DND-41 (cell line): ENCODE measurements at regions not wholly inside any gene's neighbourhood (a gene's known extent, or its start where the extent isn't known, plus 50 kb on each side); places are given as distances from the start of the nearest gene placed in this dataset.

Experiments used
- ATAC-seq: fragments of 200-7000 bp; cut with Tn5 transposase; 3 replicates; pipeline ENCODE4 v1.9.1; 2021; ENCODE audit warnings: low read depth; ENCODE audit not compliant: insufficient read depth
- DNase-seq: peaks from one replicate; pipeline ENCODE4 v3.0.0-alpha.2; 2020
- H2AFZ ChIP-seq: 2 replicates; pipeline ENCODE4 v1.6.0; 2012; ENCODE audit warnings: low read depth, low read length
- H3K27ac ChIP-seq: 2 replicates; pipeline ENCODE4 v1.5.1; 2012; ENCODE audit warnings: low read length, inconsistent platforms
- H3K27me3 ChIP-seq: fragments of 200-600 bp; sonication (generic); 2 replicates; pipeline ENCODE4 v1.6.0; 2012; ENCODE audit warnings: low read length, mild to moderate bottlenecking, inconsistent platforms; ENCODE audit not compliant: insufficient read depth, poor library complexity
- H3K36me3 ChIP-seq: 2 replicates; pipeline ENCODE4 v1.5.1; 2012; ENCODE audit warnings: low read length, inconsistent platforms; ENCODE audit not compliant: insufficient read depth
- H3K4me1 ChIP-seq: 2 replicates; pipeline ENCODE4 v1.5.1; 2012; ENCODE audit warnings: mild to moderate bottlenecking, low read length; ENCODE audit not compliant: insufficient read depth
- H3K4me2 ChIP-seq: 2 replicates; pipeline ENCODE4 v1.6.0; 2012; ENCODE audit warnings: mild to moderate bottlenecking, moderate library complexity, low read length, inconsistent platforms; ENCODE audit not compliant: insufficient read depth
- H3K4me3 ChIP-seq, 2 experiments: fragments of 200-600 bp in 1 of 2; shearing (Covaris generic) in 1 of 2; 2 replicates each; pipeline ENCODE4 v1.5.1; 2012 to 2016; ENCODE audit warnings: inconsistent platforms in 2 of 2, low read length in 2 of 2, mild to moderate bottlenecking in 2 of 2, low read depth in 1 of 2, moderate library complexity in 1 of 2
- H3K79me2 ChIP-seq: 2 replicates; pipeline ENCODE4 v1.6.0; 2012; ENCODE audit warnings: low read length, inconsistent platforms; ENCODE audit not compliant: insufficient read depth
- H3K9ac ChIP-seq: 2 replicates; pipeline ENCODE4 v1.6.0; 2012; ENCODE audit warnings: low read depth, mild to moderate bottlenecking, inconsistent platforms, low read length, moderate library complexity
- H3K9me3 ChIP-seq: 2 replicates; pipeline ENCODE4 v1.5.1; 2012; ENCODE audit warnings: low read length, moderate library complexity, mild to moderate bottlenecking, inconsistent platforms; ENCODE audit not compliant: insufficient read depth, severe bottlenecking
- H4K20me1 ChIP-seq: 2 replicates; pipeline ENCODE4 v1.6.0; 2012; ENCODE audit warnings: low read length; ENCODE audit not compliant: insufficient read depth
- EZH2 ChIP-seq: IDR thresholded peaks from 3 replicates; pipeline ENCODE4 v1.6.1; 2012; ENCODE audit warnings: borderline replicate concordance, low read depth, mild to moderate bottlenecking, moderate library complexity, low read length, inconsistent platforms; ENCODE audit not compliant: severe bottlenecking
- TF ChIP-seq, protein P1 (sequence below): IDR thresholded peaks from 2 replicates; pipeline ENCODE4 v1.5.1; 2012; ENCODE audit warnings: borderline replicate concordance, low read length, moderate library complexity, mild to moderate bottlenecking; ENCODE audit not compliant: poor library complexity, severe bottlenecking; ENCODE audit errors: extremely low read depth

DNA sequence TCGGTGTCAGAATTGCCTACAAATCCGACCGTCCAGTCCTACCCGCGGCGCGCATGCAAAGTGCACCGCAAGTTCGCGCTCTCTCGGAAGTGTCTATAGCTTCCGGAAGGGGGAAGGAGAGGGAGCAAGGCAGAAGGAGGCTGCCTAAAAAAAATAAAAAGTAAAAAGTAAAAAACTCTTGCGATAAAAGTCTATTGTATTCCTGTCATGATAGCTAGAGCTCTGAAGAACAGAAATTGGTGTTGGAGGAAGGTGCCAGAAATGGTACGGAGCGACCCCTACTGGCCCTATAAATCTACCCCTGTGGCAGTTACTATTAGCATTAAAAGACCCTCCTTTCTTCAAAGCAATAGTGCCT is 241.5 kb downstream of the KDM5D start:
- DNase-seq (peak; percentile 61), ATAC-seq (peak; percentile 68)
- Histone ChIP-seq H3K79me2 (peaks cover 48% of the 10 kb centered on the region), H3K27me3 (no peaks in the 10 kb centered on the region), H3K4me3 (peak overlapping the region; percentile 77 to 90; a peak in 3 of 4 replicates), H2AFZ (peak overlapping the region; percentile 87), H3K27ac (peak overlapping the region; percentile 97), H3K9me3 (no peaks in the 10 kb centered on the region), H3K4me1 (peaks cover 51% of the 10 kb centered on the region), H3K9ac (peak overlapping the region; percentile 81), H3K4me2 (peak overlapping the region; percentile 80), H3K36me3 (no peaks in the 10 kb centered on the region), H4K20me1 (no peaks in the 10 kb centered on the region)
- TF ChIP-seq, protein P1, sequence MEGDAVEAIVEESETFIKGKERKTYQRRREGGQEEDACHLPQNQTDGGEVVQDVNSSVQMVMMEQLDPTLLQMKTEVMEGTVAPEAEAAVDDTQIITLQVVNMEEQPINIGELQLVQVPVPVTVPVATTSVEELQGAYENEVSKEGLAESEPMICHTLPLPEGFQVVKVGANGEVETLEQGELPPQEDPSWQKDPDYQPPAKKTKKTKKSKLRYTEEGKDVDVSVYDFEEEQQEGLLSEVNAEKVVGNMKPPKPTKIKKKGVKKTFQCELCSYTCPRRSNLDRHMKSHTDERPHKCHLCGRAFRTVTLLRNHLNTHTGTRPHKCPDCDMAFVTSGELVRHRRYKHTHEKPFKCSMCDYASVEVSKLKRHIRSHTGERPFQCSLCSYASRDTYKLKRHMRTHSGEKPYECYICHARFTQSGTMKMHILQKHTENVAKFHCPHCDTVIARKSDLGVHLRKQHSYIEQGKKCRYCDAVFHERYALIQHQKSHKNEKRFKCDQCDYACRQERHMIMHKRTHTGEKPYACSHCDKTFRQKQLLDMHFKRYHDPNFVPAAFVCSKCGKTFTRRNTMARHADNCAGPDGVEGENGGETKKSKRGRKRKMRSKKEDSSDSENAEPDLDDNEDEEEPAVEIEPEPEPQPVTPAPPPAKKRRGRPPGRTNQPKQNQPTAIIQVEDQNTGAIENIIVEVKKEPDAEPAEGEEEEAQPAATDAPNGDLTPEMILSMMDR = peak; percentile 72
- TF ChIP-seq EZH2 = no peak

DNA sequence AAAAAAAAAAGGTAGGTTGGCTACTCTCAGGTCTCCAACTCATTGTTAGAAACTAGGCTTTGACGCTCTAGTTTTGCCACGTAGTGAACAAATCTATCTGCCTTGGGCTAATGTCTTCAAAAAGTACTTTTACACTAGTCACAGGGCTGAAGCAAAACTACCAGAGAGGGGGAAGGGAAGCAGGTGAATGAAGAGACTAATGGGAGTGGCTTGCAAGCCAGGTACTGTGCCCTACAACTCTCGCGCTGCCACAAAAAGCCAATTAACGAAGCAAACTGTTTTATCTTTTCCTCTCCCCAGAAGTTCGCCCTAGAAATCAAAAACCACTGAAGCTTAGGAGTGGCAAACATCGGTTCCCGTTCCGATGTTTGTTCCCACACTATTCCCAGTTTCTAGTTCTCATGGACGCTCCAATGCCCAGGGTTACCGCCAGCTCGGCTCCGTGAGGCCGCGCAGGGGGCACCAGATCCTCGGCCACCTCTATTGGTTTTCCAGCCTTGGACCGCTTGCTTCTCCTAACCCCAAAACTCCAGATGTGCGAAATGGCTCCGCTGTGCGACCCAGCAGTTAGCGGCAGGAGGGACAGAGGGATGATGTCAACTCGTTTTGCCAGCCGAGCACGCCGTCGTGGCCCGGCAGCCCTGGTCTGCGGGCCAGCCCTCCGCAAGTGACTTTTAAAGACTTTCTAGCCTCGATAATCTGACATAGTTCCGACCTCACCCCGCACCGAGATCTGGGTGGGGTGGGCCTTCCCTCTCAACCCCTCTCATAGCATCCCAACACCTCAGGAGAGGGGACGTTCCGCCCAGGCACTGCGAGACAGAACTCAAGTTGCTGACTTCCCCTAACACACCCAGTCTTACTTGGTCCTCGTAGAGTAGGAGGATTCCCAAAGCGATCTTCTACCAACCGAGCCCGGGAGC is 242.1 kb downstream of the KDM5D start:
- Histone ChIP-seq H3K4me2 (peak overlapping the region; percentile 80), H3K27ac (peak overlapping the region; percentile 97), H3K79me2 (peaks cover 54% of the 10 kb centered on the region), H3K36me3 (no peaks in the 10 kb centered on the region), H2AFZ (peak overlapping the region; percentile 87), H4K20me1 (no peaks in the 10 kb centered on the region), H3K4me3 (peak overlapping the region; percentile 77 to 90; a peak in 3 of 4 replicates), H3K27me3 (no peaks in the 10 kb centered on the region), H3K4me1 (peaks cover 58% of the 10 kb centered on the region), H3K9me3 (no peaks in the 10 kb centered on the region), H3K9ac (peak overlapping the region; percentile 81)
- peak; percentile 32 for DNase-seq
- ATAC-seq = peak; percentile 54
- TF ChIP-seq EZH2 = no peak
- TF ChIP-seq, protein P1 = no peak

DNA sequence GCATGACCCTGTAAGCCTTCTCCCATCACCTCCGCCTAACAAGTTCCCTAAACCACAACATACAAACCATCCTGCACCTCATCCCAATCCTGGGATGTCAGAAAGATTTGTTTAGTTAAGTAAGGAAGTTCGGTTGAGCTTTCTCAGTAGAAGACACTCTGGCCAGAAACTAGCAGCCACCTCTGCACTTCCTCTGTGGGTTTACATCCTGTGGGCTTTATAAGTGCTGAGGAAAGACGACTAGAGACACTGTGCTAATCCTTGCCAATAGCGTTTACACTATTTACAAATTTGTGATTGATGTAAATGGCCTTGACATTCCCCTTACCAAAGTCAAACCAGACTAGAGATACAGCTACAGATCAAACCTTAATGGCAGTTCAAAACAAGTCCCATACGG is 246.0 kb downstream of the KDM5D start:
- peak overlapping the region; percentile 92 for H3K27ac ChIP-seq
- H3K36me3 ChIP-seq = no peaks in the 10 kb centered on the region
- peaks cover 92% of the 10 kb centered on the region for H3K79me2 ChIP-seq
- no peaks in the 10 kb centered on the region for H4K20me1 ChIP-seq
- no peaks in the 10 kb centered on the region for H3K9me3 ChIP-seq
- TF ChIP-seq, protein P1 = no peak
- no peak for TF ChIP-seq EZH2
- ATAC-seq = peak; percentile 76
- H3K27me3 ChIP-seq = no peaks in the 10 kb centered on the region
- peak overlapping the region; percentile 80 for H3K4me2 ChIP-seq
- peak overlapping the region; percentile 39 for H3K9ac ChIP-seq
- peak overlapping the region; percentile 45 for H2AFZ ChIP-seq
- H3K4me1 ChIP-seq = peaks cover 78% of the 10 kb centered on the region
- DNase-seq = peak; percentile 45
- peak overlapping the region in 1 of 2 experiments; percentile 55; a peak in 2 of 4 replicates for H3K4me3 ChIP-seq
